ENCODE measurements at regions not wholly inside any gene's neighbourhood (a gene's known extent, or its start where the extent isn't known, plus 50 kb on each side); places are given as distances from the start of the nearest gene placed in this dataset.

GRCh38 chr13:82672248-82672647, 1210.0 kb downstream of the SLITRK1 start:
- DNase-seq = no peak

GRCh38 chr13:82664183-82664582, 1218.1 kb downstream of the SLITRK1 start:
- DNase-seq = no peak

DNA sequence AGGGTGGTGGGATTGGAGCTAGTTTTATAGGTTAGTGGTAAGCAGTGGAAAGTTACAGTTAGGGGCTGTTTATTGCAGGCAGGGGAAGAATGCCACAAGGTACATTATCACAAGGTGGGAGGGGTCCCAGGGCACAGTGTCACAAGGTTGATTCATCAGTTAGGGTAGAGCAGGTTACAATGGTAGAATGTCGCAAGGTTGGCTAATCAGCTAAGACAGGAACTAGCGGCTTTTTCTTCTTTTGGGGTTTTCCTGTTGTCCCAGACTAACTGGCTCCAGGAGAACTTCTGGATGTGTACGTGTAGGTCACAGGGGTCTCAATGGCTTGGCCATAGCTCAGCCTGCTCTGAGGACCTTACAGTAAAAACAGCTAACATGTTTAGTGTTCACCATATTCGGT, 1221.1 kb downstream of the SLITRK1 start:
- no peak for DNase-seq

DNA sequence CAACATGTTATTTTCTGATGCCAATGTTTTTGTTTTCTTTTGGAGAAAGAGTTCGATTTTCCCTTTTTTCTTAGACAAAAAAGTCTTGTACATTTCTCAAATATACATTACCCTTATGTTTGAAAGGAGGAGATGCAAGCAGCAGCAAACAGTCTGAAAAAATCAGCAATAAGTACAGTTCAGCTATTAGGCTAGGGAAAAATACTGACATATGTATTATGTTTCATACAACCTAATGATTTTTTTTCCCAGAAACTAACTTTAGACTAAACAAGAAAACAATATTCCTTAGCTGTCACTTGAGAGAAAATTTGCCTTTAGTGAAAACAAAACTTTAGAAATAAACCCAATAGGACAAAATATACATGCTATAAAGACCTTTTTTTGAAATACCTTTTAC, 1223.5 kb downstream of the SLITRK1 start:
- no peak for DNase-seq

DNA sequence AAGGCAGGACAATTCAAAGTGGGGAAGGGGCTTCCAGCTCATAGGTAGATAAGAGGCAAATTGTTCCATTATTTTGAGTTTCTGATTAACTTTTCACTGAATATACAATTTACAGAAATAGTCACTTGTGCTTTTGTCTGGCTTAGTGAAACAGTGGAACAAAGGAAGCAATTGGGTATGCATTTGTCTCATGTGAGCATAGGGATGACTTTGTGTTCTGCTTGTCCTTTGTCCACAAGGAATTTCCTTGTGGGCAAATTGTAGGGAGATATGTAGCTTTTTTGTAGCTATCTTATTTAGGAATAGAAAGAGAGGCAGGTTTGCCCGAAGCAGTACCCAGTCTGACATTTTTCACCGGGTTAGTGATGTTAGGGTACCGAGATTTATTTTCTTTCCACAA, 1224.8 kb downstream of the SLITRK1 start:
- DNase-seq = no peak

DNA sequence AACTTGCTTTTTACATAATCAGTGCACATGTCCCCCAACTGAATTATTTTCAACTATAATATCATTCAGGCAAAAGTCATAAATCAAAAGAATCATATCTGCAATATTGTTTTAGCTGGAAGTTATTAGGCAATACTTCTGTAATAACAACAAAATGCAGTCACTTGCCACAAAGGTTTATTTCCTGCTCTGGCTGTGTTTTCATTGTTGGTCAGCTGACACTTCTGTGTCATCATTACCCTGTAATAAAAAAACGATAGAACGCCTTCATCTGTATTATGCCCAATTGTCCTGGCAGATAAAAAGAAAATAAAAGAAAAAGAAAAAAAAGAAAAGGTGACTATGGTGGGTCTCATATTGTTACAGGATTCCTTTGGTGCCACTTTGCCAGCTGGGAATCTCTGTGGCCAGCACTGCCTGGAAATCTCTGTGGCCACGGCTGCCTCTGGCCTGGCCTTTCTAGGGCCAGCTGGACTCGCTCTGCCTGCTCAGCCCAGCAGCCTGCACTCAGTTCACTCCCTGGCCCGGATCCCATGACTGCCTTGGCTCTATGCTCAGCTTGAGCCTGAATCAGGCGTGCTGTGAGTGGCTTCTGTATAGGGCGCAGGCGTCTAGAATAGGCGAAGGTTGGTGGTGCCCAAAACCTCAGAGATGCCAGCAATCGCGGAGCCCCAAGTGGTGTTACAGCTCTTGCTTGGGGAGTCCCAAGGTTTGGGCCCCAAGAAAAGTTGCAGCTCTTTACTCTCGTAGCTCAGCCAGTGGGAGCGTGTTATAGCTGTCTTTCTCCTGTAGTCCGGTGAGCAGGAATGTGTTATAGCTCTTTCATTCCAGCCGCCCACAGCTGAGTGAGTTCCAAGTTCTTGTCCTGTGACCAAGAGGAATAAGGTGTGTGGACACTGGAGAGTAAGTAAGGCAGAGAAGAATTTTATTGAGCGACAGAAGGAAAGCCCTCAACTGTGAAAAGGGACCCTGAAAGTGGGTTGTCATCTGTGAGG, 1227.1 kb downstream of the SLITRK1 start:
- no peak for DNase-seq

DNA sequence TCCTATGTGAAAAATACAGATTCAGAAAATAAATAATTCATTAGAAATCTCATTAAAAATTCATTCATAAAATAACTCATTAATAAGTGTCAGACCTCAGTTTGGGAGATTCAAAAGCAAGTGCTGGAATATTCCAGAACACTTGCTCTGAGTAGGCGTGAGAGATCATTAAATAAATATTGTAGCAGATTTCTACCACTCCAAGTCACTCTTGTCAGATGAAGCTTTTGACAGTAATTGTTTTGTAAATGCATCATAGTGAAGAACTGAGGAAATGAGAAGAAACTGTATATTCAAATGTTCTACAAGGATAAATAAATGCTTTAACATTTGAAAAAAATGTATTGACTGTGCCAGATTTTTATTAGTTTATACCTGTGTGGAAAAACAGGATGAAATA, 1228.1 kb downstream of the SLITRK1 start:
- no peak for DNase-seq

- DNase-seq = no peak
Observed at GRCh38 chr13:82647540-82647939, 1234.7 kb downstream of the SLITRK1 start.

- peak; percentile 42 to 66 for DNase-seq
Observed at GRCh38 chr13:82636119-82636518, 1246.2 kb downstream of the SLITRK1 start.

GRCh38 chr13:82634946-82635345, 1247.3 kb downstream of the SLITRK1 start:
- DNase-seq = no peak

GRCh38 chr13:82627183-82627582, 1255.1 kb downstream of the SLITRK1 start:
- no peak for DNase-seq

GRCh38 chr13:82625717-82626116, 1256.6 kb downstream of the SLITRK1 start:
- no peak for DNase-seq

GRCh38 chr13:82615043-82615442, 1267.2 kb downstream of the SLITRK1 start:
- no peak for DNase-seq

DNA sequence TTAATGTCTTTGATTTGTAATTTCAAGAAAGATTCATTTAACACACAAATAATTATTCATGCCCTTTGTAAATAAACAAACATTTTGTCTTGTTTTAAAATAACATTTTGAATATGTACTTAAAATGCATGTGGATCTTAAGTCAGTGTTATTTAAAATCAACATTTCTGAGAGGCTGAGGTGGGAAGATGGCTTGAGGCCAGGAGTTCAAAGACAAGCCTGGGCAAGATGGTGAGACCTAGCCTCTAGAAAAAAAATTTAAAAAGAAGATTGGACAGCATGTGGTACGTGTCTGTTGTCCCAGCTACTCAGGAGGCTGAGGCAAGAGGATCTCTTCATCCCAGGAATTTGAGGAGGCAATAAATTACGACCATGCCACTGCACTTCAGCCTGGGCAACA, 1268.2 kb downstream of the SLITRK1 start:
- no peak for DNase-seq

DNA sequence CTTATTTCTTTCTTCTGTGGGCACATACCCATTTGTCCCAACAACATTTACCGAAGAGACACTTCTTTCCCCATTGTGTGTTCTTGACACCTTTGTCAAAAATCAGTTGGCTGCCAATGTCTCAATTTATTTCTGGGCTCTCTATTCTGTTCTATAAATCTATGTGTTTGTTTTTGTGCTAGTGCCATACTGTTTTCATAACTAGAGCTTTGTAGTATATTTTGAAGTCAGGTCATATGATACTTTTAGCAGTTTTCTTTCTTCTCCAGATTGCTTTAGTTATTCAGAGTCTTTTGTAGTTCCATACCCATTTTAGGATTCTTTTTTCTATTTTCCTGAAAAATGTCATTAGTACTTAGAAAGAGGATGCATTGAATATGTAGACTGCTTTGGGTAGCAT, 1276.3 kb downstream of the SLITRK1 start:
- DNase-seq = no peak

DNA sequence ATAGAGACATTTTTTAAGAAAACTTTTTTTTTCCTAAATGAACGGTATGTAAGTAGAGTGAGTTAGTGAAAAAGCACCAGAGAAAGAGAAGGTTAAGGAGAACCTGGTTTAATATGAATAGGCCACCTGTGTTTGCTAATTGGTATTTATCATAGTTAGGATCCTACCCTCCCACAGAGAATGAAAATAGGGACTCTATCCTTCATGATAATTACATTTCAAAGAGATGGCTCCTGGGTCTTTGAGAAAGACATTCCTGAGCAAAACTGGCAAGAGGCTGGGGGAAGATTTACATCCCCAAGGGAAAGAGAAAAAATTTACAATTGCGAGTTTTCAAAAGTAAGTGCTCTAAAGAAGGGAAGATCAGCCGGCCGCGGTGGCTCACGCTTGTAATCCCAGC, 1284.5 kb downstream of the SLITRK1 start:
- no peak for DNase-seq

DNA sequence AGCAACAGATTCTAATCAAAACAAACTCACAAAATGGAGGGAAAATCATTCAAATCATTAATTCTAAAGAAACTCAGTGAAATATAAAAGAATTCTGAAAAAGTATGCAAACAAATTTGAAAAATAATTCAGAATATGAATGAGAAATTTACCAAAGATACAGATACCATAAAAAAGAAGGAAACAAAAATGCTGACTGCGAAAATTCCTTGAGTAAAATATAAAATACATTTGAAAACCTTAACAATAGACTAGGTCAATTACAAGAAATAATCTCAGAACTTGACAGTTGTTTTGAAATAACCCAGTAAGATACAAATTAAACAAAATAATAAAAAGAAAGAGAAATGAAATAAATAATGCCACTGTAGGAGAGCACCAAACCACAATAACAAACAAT, 1289.0 kb downstream of the SLITRK1 start:
- no peak for DNase-seq

GRCh38 chr13:82571653-82572052, 1310.6 kb downstream of the SLITRK1 start:
- DNase-seq = no peak

- DNase-seq = no peak
Observed at GRCh38 chr13:82569581-82569980, 1312.7 kb downstream of the SLITRK1 start.

DNA sequence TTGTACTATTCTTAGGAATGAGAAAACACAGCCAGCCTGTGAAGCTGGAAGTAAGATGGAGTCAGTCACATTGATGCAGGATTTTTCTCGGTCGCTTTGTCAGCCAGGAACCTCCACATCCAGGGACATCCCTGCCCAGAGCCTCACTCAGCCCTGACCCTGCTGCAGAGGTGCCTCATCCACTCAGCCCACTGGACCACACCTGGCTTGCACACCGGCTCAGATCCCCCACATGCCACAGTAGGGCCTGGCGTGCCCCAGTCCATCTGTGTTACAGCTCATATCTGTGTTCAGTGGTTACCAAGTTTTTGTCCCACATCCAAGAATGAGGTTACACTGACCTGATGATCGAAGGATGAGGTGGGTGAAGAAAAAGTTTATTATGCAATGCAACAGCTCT, 1315.4 kb downstream of the SLITRK1 start:
- no peak for DNase-seq

DNA sequence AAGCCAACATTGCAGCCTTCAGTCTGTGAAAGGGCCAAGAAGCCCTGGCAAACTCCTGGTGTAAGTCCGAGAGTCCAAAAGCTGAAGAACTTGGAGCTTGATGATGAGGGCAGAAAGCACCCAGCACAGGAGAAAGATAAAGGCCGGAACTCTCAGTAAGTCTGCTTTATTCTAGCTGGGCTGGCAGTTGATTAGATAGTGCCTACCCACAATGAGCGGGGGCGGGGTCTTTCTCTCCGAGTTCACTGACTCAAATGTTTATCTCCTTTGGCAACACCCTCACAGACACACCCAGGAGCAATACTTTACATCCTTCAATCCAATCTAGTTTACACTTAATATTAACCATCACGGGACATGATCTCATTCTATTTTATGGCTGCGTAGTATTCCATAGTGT, 1317.1 kb downstream of the SLITRK1 start:
- DNase-seq = no peak

DNA sequence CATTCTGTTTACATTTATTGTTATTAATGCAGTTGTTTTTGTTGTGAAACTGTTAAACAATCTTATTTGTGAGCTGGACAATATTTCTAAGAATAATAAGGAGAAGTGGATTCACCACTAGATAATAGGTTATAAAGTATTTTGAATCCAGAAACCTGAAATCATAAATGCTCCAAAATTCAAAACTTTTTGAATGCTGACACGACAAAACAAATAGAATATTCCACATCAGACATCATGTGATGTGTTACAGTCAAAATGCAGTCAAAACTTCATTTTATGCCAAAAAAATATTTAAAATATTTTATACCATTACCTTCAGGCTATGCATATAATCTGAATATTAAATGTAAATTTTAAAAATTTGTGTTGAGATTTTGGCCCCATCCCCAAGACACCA, 1321.4 kb downstream of the SLITRK1 start:
- no peak for DNase-seq

DNA sequence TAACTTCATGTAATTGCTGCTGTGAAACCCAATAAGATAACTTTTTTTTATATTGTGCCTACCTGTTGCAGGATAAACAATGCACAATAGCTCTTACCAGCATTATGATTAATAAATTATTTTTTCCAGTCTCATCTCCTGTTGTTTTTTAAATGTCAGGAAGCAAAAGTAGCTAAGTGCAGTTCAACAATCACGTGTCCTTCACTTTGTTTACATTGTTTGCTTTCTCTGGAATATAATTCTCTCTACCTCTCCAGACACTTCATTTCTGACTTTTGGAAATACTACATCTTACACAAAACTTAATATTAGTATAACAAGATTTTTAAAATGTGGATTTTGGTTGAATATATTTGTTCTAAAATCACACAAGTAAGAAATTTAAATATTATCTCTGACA, 1359.4 kb downstream of the SLITRK1 start:
- DNase-seq = no peak

- DNase-seq = no peak
Observed at GRCh38 chr13:82506805-82507414, 1375.4 kb downstream of the SLITRK1 start.

Measured in NCI-H524 (cell line).